ENCODE measurements at regions not wholly inside any gene's neighbourhood (a gene's known extent, or its start where the extent isn't known, plus 50 kb on each side); places are given as distances from the start of the nearest gene placed in this dataset.

- H3K4me3 Mint-ChIP-seq, result no peak overlapping the region
- Histone ChIP-seq H3K9me2 (ENCODE audit: insufficient read depth) (no peaks in the 10 kb centered on the region), H2AFZ (no peak overlapping the region), H3K79me2 (replicated peaks; ENCODE audit: insufficient read depth) (no peaks in the 10 kb centered on the region), H3K4me1 (ENCODE audit: insufficient read depth) (no peaks in the 10 kb centered on the region), H4K20me1 (replicated peaks; ENCODE audit: insufficient read depth) (no peaks in the 10 kb centered on the region), H3K4me3 (no peak overlapping the region), H3K27me3 (ENCODE audit: insufficient read depth) (no peaks in the 10 kb centered on the region), H3K4me2 (no peak overlapping the region), H3K27ac (ENCODE audit: low read depth) (no peak overlapping the region), H3K36me3 (ENCODE audit: insufficient read depth) (no peaks in the 10 kb centered on the region), H3F3A (replicated peaks; ENCODE audit: low read depth) (no peaks in the 10 kb centered on the region)
- H3K36me3 Mint-ChIP-seq (ENCODE audit: low read depth), result no peaks in the 10 kb centered on the region
- H3K27ac Mint-ChIP-seq, result no peak overlapping the region
- no peaks in the 10 kb centered on the region for H3K4me1 Mint-ChIP-seq
- no peaks in the 10 kb centered on the region for H3K27me3 Mint-ChIP-seq (ENCODE audit: insufficient read depth, low read depth, poor library complexity)
- DNase-seq (ENCODE audit: low spot score), result no peak
- H3K9me3 Mint-ChIP-seq, result no peaks in the 10 kb centered on the region
- no peak for TF ChIP-seq ZNF462 (CRISPR knock-in tag; IDR thresholded peaks at IDR 0.05)
- ATAC-seq, result no peak
Measured at GRCh38 chr11:15889363-15890030, 466.8 kb downstream of the SOX6 start.

- H3K27ac Mint-ChIP-seq, result no peak overlapping the region
- no peaks in the 10 kb centered on the region for H3K9me3 Mint-ChIP-seq
- TF ChIP-seq ZNF114 (CRISPR knock-in tag; IDR thresholded peaks at IDR 0.05) (no peak), NANOG (IDR thresholded peaks at IDR 0.05; ENCODE audit: borderline replicate concordance) (no peak)
- H3K4me1 Mint-ChIP-seq, result no peaks in the 10 kb centered on the region
- Histone ChIP-seq H3K4me2 (no peak overlapping the region), H3K9me2 (ENCODE audit: insufficient read depth) (no peaks in the 10 kb centered on the region), H4K20me1 (replicated peaks; ENCODE audit: insufficient read depth) (no peaks in the 10 kb centered on the region), H3K4me1 (ENCODE audit: insufficient read depth) (no peaks in the 10 kb centered on the region), H3K27me3 (ENCODE audit: insufficient read depth) (no peaks in the 10 kb centered on the region), H3K36me3 (ENCODE audit: insufficient read depth) (no peaks in the 10 kb centered on the region), H2AFZ (0 out of 2 replicates have a peak overlapping the region, but pooled peaks have one; percentile 43), H3K4me3 (no peak overlapping the region), H3F3A (replicated peaks; ENCODE audit: low read depth) (no peaks in the 10 kb centered on the region), H3K79me2 (replicated peaks; ENCODE audit: insufficient read depth) (no peaks in the 10 kb centered on the region), H3K27ac (ENCODE audit: low read depth) (no peak overlapping the region)
- peaks cover 2% of the 10 kb centered on the region for H3K27me3 Mint-ChIP-seq (ENCODE audit: insufficient read depth, low read depth, poor library complexity)
- H3K4me3 Mint-ChIP-seq, result no peak overlapping the region
- ATAC-seq (no peak), DNase-seq (ENCODE audit: low spot score) (no peak)
- no peaks in the 10 kb centered on the region for H3K36me3 Mint-ChIP-seq (ENCODE audit: low read depth)
Measured at GRCh38 chr11:15890031-15890713, 466.2 kb downstream of the SOX6 start.
